Gastrocnemius medialis (tissue), 4 donors: ENCODE measurements at regions not wholly inside any gene's neighbourhood (a gene's known extent, or its start where the extent isn't known, plus 50 kb on each side); places are given as distances from the start of the nearest gene placed in this dataset.

Experiments
- ATAC-seq, 2 donors: fragments of 150-250 bp; one replicate each; pipeline ENCODE4 v1.9.1; 2016
- DNase-seq, 2 donors: peaks; one replicate each; pipeline ENCODE4 v3.0.0-alpha.2; 2019
- H3K27ac ChIP-seq, 4 donors: fragments of 200-600 bp; sonication (generic); 1 replicate in 1 of 4; 2 replicates in 3 of 4; pipeline ENCODE4 v1.5.1; 2016 to 2018; ENCODE audit warnings: mild to moderate bottlenecking in 2 of 4, moderate library complexity in 1 of 4
- H3K27me3 ChIP-seq, 3 donors: fragments of 200-600 bp; sonication (generic) in 2 of 3; 1 replicate in 1 of 3; 2 replicates in 2 of 3; pipeline versions ENCODE4 v1.5.1 to v1.6.0; 2016 to 2019; ENCODE audit warnings: mild to moderate bottlenecking in 1 of 3, moderate library complexity in 1 of 3
- H3K36me3 ChIP-seq, 2 donors: fragments of 200-600 bp; sonication (generic) in 1 of 2; one replicate each; pipeline ENCODE4 v1.5.1; 2017 to 2018
- H3K4me1 ChIP-seq, 2 donors: fragments of 200-600 bp; sonication (generic) in 1 of 2; one replicate each; pipeline ENCODE4 v1.5.1; 2016 to 2017; ENCODE audit warnings: mild to moderate bottlenecking in 2 of 2
- H3K4me3 ChIP-seq, 4 donors: fragments of 200-600 bp; sonication (generic) in 3 of 4; 1 replicate in 1 of 4; 2 replicates in 3 of 4; pipeline ENCODE4 v1.5.1; 2016 to 2019; ENCODE audit warnings: mild to moderate bottlenecking in 2 of 4
- H3K9me3 ChIP-seq, 3 donors: fragments of 200-600 bp; sonication (generic) in 2 of 3; 1 replicate in 1 of 3; 2 replicates in 2 of 3; pipeline ENCODE4 v1.5.1; 2016 to 2019
- POLR2A ChIP-seq, 2 donors: fragments of 450-650 bp; IDR thresholded peaks; one replicate each; pipeline ENCODE4 v1.6.1; 2017; ENCODE audit warnings: antibody characterized with exemption in 2 of 2, mild to moderate bottlenecking in 2 of 2, moderate library complexity in 2 of 2
- in situ Hi-C, 4 donors: fragments of 200-750 bp; cut with MboI; loops; one replicate each; pipeline versions ENCODE4 v1.15.0 to v1.8.0; 2017; ENCODE audit warnings: low sequenced_read_pairs in 4 of 4
- intact Hi-C: fragments of 100-400 bp; cut with DNase I; formaldehyde crosslinking; loops from one replicate; pipeline ENCODE4 v1.15.1; 2023; ENCODE audit warnings: low total_unique reads
- TF ChIP-seq, protein P1 (sequence below), 5 experiments: fragments of 450-650 bp in 3 of 5; fragments of 200-600 bp in 2 of 5; sonication (generic) in 2 of 5; IDR thresholded peaks in 4 of 5; conservative IDR thresholded peaks in 1 of 5; 1 replicate in 4 of 5; 2 replicates in 1 of 5; pipeline ENCODE4 v1.5.1; 2016 to 2019; ENCODE audit warnings: antibody characterized with exemption in 5 of 5, mild to moderate bottlenecking in 3 of 5, moderate library complexity in 3 of 5

DNA sequence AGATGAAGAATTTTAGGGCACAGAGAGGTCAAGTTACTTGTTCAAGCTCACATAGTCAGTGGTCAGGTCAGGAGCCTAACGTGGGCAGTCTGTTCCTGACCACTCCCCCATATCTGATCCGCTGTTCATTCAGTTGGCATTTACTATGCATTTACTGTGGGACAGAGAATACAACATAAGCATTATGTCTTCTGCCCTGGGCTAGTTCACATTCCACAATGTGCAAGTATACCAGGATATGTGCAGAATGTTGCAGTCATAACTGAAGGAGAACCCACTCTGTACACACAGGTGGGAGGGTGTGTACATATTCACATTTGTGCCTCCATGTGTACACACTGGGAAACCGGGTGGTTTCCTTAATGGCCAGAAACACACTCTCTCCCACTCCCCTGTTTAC is 309.6 kb downstream of the PRDM2 start:
- no peak for TF ChIP-seq POLR2A (IDR thresholded peaks at IDR 0.05)
- TF ChIP-seq, protein P1, sequence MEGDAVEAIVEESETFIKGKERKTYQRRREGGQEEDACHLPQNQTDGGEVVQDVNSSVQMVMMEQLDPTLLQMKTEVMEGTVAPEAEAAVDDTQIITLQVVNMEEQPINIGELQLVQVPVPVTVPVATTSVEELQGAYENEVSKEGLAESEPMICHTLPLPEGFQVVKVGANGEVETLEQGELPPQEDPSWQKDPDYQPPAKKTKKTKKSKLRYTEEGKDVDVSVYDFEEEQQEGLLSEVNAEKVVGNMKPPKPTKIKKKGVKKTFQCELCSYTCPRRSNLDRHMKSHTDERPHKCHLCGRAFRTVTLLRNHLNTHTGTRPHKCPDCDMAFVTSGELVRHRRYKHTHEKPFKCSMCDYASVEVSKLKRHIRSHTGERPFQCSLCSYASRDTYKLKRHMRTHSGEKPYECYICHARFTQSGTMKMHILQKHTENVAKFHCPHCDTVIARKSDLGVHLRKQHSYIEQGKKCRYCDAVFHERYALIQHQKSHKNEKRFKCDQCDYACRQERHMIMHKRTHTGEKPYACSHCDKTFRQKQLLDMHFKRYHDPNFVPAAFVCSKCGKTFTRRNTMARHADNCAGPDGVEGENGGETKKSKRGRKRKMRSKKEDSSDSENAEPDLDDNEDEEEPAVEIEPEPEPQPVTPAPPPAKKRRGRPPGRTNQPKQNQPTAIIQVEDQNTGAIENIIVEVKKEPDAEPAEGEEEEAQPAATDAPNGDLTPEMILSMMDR (IDR thresholded peaks at IDR 0.05 in 4 of 5, conservative IDR thresholded peaks at IDR 0.05 in 1 of 5) = no peak
- no peaks in the 10 kb centered on the region for H3K36me3 ChIP-seq
- no peak overlapping the region for H3K27ac ChIP-seq
- H3K9me3 ChIP-seq = no peaks in the 10 kb centered on the region
- no peaks in the 10 kb centered on the region for H3K27me3 ChIP-seq
- no peak for DNase-seq
- no peaks in the 10 kb centered on the region for H3K4me1 ChIP-seq
- no peak for ATAC-seq
- no peak overlapping the region for H3K4me3 ChIP-seq
- in situ Hi-C loops = no loop called here
- intact Hi-C loops = no loop called here

GRCh38 chr1:14010476-14010875 is 310.5 kb downstream of the PRDM2 start:
- H3K36me3 ChIP-seq = no peaks in the 10 kb centered on the region
- H3K4me3 ChIP-seq = no peak overlapping the region
- no peak for TF ChIP-seq POLR2A (IDR thresholded peaks at IDR 0.05)
- TF ChIP-seq, protein P1 (IDR thresholded peaks at IDR 0.05 in 4 of 5, conservative IDR thresholded peaks at IDR 0.05 in 1 of 5) = no peak
- intact Hi-C loops (no loop called here), in situ Hi-C loops (no loop called here)
- H3K4me1 ChIP-seq = no peaks in the 10 kb centered on the region
- ATAC-seq (no peak), DNase-seq (no peak)
- H3K27me3 ChIP-seq = no peaks in the 10 kb centered on the region
- H3K9me3 ChIP-seq = no peaks in the 10 kb centered on the region
- H3K27ac ChIP-seq = no peak overlapping the region

DNA sequence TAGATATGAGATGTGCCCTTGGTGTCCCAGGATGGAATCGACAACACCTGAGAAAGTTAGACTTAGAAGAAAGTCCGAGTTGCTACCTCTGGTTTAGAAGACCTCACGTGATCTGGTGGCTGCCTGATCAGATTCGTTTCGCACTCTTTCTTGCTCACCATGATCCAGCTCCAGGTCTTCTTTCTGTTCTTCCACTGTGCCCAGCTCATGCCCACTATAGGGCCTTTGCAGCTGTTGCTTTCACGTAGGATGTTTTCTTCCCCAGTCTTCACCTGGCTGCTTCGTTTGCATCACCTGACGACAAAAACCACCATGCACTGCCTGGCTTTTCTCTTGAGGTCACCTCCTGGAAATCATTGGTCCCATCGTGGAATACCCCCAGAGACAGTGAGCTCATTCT is 311.1 kb downstream of the PRDM2 start:
- no peaks in the 10 kb centered on the region for H3K4me1 ChIP-seq
- no peak for ATAC-seq

DNA sequence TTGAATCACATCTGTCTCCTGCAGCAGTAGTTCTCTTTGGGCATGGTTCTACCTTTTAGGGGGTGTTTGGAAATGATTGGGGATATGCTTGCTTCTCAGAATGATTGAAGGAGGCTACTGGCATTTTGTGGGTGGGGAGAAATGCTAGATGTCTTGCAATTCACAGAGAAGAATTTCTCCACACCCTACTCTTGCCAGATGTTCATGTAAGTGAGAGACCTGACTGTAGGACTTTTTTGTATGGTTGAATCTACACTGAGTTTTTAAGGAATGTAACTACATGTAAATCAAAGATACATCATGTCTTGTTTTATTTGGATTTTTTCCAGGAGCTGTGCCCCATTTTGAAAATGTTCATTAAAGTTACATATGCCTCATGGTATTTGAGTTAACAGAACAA is 311.9 kb downstream of the PRDM2 start:
- H3K27ac ChIP-seq = no peak overlapping the region
- intact Hi-C loops (no loop called here), in situ Hi-C loops (no loop called here)
- no peaks in the 10 kb centered on the region for H3K36me3 ChIP-seq
- H3K4me1 ChIP-seq = no peaks in the 10 kb centered on the region
- ATAC-seq (no peak), DNase-seq (no peak)
- TF ChIP-seq POLR2A (IDR thresholded peaks at IDR 0.05) = no peak
- TF ChIP-seq, protein P1 (IDR thresholded peaks at IDR 0.05 in 4 of 5, conservative IDR thresholded peaks at IDR 0.05 in 1 of 5) = no peak
- H3K4me3 ChIP-seq = no peak overlapping the region
- H3K9me3 ChIP-seq = no peaks in the 10 kb centered on the region
- H3K27me3 ChIP-seq = no peaks in the 10 kb centered on the region

More for the DNA sequence above, 311.1 kb downstream of the PRDM2 start:
- TF ChIP-seq, protein P1 (IDR thresholded peaks at IDR 0.05 in 4 of 5, conservative IDR thresholded peaks at IDR 0.05 in 1 of 5) = no peak
- TF ChIP-seq POLR2A (IDR thresholded peaks at IDR 0.05) = no peak
- no peak for DNase-seq
- Histone ChIP-seq H3K9me3 (no peaks in the 10 kb centered on the region), H3K27me3 (no peaks in the 10 kb centered on the region), H3K4me3 (no peak overlapping the region), H3K27ac (no peak overlapping the region), H3K36me3 (no peaks in the 10 kb centered on the region)
- intact Hi-C loops = no loop called here
- in situ Hi-C loops = no loop called here

GRCh38 chr1:14014929-14015328 is 314.9 kb downstream of the PRDM2 start:
- no peaks in the 10 kb centered on the region for H3K27me3 ChIP-seq
- no peak overlapping the region for H3K27ac ChIP-seq
- H3K36me3 ChIP-seq = no peaks in the 10 kb centered on the region
- no peak for ATAC-seq
- no peak overlapping the region for H3K4me3 ChIP-seq
- H3K9me3 ChIP-seq = no peaks in the 10 kb centered on the region
- DNase-seq = no peak
- no peaks in the 10 kb centered on the region for H3K4me1 ChIP-seq
- in situ Hi-C loops = no loop called here
- TF ChIP-seq POLR2A (IDR thresholded peaks at IDR 0.05) = no peak
- intact Hi-C loops = no loop called here
